Right lobe of liver (tissue), 6 donors: ENCODE measurements at regions not wholly inside any gene's neighbourhood (a gene's known extent, or its start where the extent isn't known, plus 50 kb on each side); places are given as distances from the start of the nearest gene placed in this dataset.

Source experiments
- ATAC-seq, 4 donors: fragments of 200-7000 bp; cut with Tn5 transposase; one replicate each; pipeline ENCODE4 v1.9.1; 2020; ENCODE audit warnings: mild to moderate bottlenecking in 4 of 4, moderate library complexity in 4 of 4
- DNase-seq, 3 donors: peaks; one replicate each; pipeline ENCODE4 v3.0.0-alpha.2; 2020
- H3K27ac ChIP-seq, 3 donors: fragments of 200-600 bp; one replicate each; pipeline ENCODE4 v1.8.0; 2022
- H3K27me3 ChIP-seq, 2 donors: fragments of 200-600 bp; one replicate each; pipeline ENCODE4 v1.8.0; 2022
- H3K36me3 ChIP-seq, 4 donors: fragments of 200-600 bp; sonication (generic) in 1 of 4; one replicate each; pipeline versions ENCODE4 v1.5.1 to v1.8.0; 2017 to 2022; ENCODE audit warnings: control low read depth in 1 of 4
- H3K4me1 ChIP-seq, 4 donors: fragments of 200-600 bp; sonication (generic) in 1 of 4; one replicate each; pipeline versions ENCODE4 v1.5.1 to v1.8.0; 2017 to 2022; ENCODE audit warnings: control low read depth in 1 of 4
- H3K4me3 ChIP-seq, 3 donors: fragments of 200-600 bp; one replicate each; pipeline ENCODE4 v1.8.0; 2022
- H3K9me3 ChIP-seq, 4 donors: fragments of 200-600 bp; sonication (generic) in 1 of 4; one replicate each; pipeline versions ENCODE4 v1.5.1 to v1.8.0; 2017 to 2022; ENCODE audit warnings: control low read depth in 1 of 4
- CTCF ChIP-seq, 4 donors: fragments of 200-600 bp in 3 of 4; fragments of 450-650 bp in 1 of 4; IDR thresholded peaks; one replicate each; pipeline versions ENCODE4 v1.5.1 to v1.8.0; 2016 to 2022; ENCODE audit warnings: antibody characterized with exemption in 4 of 4, mild to moderate bottlenecking in 2 of 4
- POLR2A ChIP-seq: fragments of 450-650 bp; IDR thresholded peaks from one replicate; pipeline ENCODE4 v1.6.1; 2017; ENCODE audit warnings: antibody characterized with exemption, mild to moderate bottlenecking
- WGBS: methylation state at CpG from one replicate; pipeline ENCODE4 v1.1.6; 2018; ENCODE audit warnings: low coverage, low lambda C conversion rate; ENCODE audit not compliant: insufficient coverage; ENCODE audit errors: missing lambda C conversion rate; 5-methylcytosine and 5-hydroxymethylcytosine counted together
- intact Hi-C, 2 donors: fragments of 100-400 bp; cut with DNase I; formaldehyde crosslinking; loops; one replicate each; pipeline versions ENCODE4 v1.11.2 to v1.14.1; 2022
- donor health status: DM: no; HTN: yes; CAD: no.
- donor health status: DM: no; HTN: no; CAD: no.
- donor health status: DM: no; HTN: no; CAD: no.
- donor health status: DM: no; HTN: yes; CAD: no.
- donor health status: DM: no; HTN: yes; CAD: no.

DNA sequence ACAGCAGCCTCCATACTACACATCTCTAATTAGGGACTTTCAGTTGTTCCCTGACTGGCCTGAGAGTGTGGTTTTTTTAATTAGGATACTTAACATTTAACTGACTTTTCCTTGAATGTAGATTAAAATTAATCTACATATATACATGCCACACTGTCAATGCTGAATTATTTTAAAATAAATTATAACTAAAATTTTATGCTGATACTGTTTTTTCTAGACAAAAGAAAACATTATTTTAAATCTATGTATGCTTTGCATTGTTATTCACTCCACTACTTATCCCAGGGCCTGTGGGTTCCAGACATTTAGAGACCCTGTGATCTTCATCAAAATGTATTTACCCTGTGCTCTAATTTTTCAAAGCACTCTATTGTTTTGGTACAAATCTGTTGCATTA, 496.0 kb upstream of the MAP2 start:
- Histone ChIP-seq H3K9me3 (no peaks in the 10 kb centered on the region), H3K4me3 (no peak overlapping the region), H3K27me3 (no peaks in the 10 kb centered on the region), H3K27ac (no peak overlapping the region), H3K4me1 (no peaks in the 10 kb centered on the region), H3K36me3 (no peaks in the 10 kb centered on the region)
- intact Hi-C loops: no loop called here
- no peak for ATAC-seq
- no peak for DNase-seq
- TF ChIP-seq CTCF (IDR thresholded peaks at IDR 0.05) (no peak), POLR2A (no peak)

- Histone ChIP-seq H3K27me3 (no peaks in the 10 kb centered on the region), H3K4me1 (no peaks in the 10 kb centered on the region), H3K36me3 (no peaks in the 10 kb centered on the region), H3K4me3 (no peak overlapping the region), H3K27ac (no peak overlapping the region), H3K9me3 (no peaks in the 10 kb centered on the region)
- ATAC-seq (no peak), DNase-seq (no peak)
- no peak for TF ChIP-seq CTCF (IDR thresholded peaks at IDR 0.05)
- 39% methylated on average over 5 of the region's 5 CpGs for WGBS
- intact Hi-C loops: no loop called here
Observed at GRCh38 chr2:208929139-208929864, 494.5 kb upstream of the MAP2 start.

DNA sequence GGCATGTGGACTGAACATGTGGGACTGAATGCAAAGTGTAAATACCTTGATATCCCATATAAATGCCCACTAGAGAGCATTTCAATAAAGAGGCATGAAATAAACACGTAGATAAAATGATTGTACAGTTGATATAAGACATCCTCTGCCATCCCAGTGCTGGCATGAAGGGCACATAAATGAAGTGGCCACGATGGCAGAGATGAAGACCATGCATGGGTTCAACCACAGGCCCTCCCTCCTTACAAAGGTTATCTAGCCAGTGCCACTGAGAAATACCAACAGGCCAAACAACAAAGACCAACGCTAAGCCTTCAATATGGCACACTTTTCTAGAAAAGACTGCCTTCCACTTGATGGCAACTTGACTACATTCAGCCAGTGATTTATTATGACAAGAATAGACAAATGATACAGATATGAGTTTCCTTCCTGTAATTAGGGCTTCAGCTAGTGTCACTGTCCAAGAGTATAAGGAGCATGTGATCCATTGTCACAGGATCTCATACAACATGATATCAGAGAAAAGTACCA, 493.9 kb upstream of the MAP2 start:
- ATAC-seq (no peak), DNase-seq (no peak)
- H3K4me1 ChIP-seq: no peaks in the 10 kb centered on the region
- H3K27me3 ChIP-seq: no peaks in the 10 kb centered on the region
- no peak for TF ChIP-seq CTCF (IDR thresholded peaks at IDR 0.05)
- TF ChIP-seq POLR2A: no peak
- H3K36me3 ChIP-seq: no peaks in the 10 kb centered on the region
- no peak overlapping the region for H3K27ac ChIP-seq
- WGBS: 59% methylated on average over 2 of the region's 3 CpGs
- intact Hi-C loops: no loop called here
- no peaks in the 10 kb centered on the region for H3K9me3 ChIP-seq
- no peak overlapping the region for H3K4me3 ChIP-seq

- ATAC-seq (no peak), DNase-seq (no peak)
- no peaks in the 10 kb centered on the region for H3K9me3 ChIP-seq
- H3K27ac ChIP-seq: no peak overlapping the region
- WGBS: 52% methylated on average over 2 of the region's 2 CpGs
- TF ChIP-seq POLR2A (no peak), CTCF (IDR thresholded peaks at IDR 0.05) (no peak)
- no peak overlapping the region for H3K4me3 ChIP-seq
- no peaks in the 10 kb centered on the region for H3K36me3 ChIP-seq
- intact Hi-C loops: no loop called here
- H3K27me3 ChIP-seq: no peaks in the 10 kb centered on the region
- no peaks in the 10 kb centered on the region for H3K4me1 ChIP-seq
Observed at GRCh38 chr2:208935531-208935930, 488.3 kb upstream of the MAP2 start.
